GM18870 (cell line): ENCODE measurements at regions not wholly inside any gene's neighbourhood (a gene's known extent, or its start where the extent isn't known, plus 50 kb on each side); places are given as distances from the start of the nearest gene placed in this dataset.

ENCODE experiments used
- ATAC-seq: cut with Tn5 transposase; IDR thresholded peaks from one replicate; pipeline ENCODE4 v1.9.1; 2021; ENCODE audit warnings: moderate library complexity; ENCODE audit not compliant: unreplicated experiment

- ATAC-seq: no peak
These were observed 503.3 kb upstream of the GRIA1 start for GRCh38 chr5:152987131-152987530.

DNA sequence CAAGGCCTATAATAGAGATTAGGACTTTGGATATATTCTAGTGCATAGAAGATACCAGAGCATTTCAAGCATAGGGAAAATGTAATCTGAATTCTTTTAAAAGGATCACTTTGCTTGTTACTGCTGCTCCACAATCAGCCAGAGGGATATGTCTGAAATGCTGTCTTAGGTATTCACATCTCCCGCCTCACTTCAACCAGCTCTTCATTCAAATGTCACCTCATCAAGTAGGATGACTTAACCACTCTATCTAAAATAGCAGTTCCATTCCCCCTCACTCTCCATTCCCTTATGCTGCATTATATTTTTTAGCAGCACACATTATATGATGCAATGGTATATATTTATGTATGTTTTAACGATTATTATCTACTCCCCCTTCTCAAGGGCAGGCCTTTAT lies 500.3 kb upstream of the GRIA1 start:
- ATAC-seq: no peak

DNA sequence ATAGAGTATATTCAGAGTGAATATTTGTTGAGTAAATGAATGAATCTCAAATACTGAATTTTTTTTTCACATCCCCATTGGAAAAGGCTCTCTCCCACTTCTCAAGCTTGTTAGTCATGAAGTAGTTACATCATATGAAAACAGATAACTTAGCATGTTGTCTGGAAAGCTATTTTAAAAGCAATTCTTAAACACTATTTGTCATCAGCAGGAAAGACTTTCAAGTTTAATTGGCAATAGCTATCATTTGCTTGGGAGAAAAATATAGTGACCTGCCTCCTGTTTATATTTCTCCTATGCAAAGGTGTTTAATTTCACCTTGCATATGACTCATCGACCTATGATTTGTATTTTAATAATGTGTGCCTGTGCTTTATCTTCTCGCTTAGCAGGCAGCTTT lies 499.8 kb upstream of the GRIA1 start:
- no peak for ATAC-seq

- ATAC-seq: no peak
These were observed 496.3 kb upstream of the GRIA1 start for GRCh38 chr5:152994033-152994680.

GRCh38 chr5:152995214-152995725 lies 495.2 kb upstream of the GRIA1 start:
- no peak for ATAC-seq

GRCh38 chr5:153005711-153006110 lies 484.8 kb upstream of the GRIA1 start:
- ATAC-seq: no peak

- ATAC-seq: no peak
These were observed 483.8 kb upstream of the GRIA1 start for GRCh38 chr5:153006681-153007080.

DNA sequence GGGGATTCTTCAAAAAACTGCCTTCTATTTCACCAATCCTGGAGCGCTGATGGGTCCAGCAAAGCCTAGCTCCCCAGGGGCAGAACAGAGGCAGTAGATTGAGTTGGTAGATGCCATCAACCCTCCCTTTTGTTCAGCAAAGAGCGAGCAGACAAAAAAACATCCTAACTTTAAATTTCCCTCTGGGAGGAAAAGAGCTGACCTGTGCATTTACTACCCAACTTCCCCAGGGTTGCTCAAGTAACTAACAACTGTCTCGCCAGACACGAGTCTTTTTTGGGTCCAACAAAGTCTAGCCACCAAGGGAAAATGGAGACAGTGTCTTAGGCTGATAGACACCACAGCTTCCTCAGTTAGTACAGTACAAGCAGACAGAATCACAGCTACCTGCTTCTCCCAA lies 476.3 kb upstream of the GRIA1 start:
- no peak for ATAC-seq

GRCh38 chr5:153018121-153018520 lies 472.3 kb upstream of the GRIA1 start:
- ATAC-seq: no peak

- ATAC-seq: no peak
These were observed 459.4 kb upstream of the GRIA1 start for GRCh38 chr5:153030755-153031725.

GRCh38 chr5:153039501-153039900 lies 451.0 kb upstream of the GRIA1 start:
- ATAC-seq: no peak

GRCh38 chr5:153043886-153044285 lies 446.6 kb upstream of the GRIA1 start:
- no peak for ATAC-seq

DNA sequence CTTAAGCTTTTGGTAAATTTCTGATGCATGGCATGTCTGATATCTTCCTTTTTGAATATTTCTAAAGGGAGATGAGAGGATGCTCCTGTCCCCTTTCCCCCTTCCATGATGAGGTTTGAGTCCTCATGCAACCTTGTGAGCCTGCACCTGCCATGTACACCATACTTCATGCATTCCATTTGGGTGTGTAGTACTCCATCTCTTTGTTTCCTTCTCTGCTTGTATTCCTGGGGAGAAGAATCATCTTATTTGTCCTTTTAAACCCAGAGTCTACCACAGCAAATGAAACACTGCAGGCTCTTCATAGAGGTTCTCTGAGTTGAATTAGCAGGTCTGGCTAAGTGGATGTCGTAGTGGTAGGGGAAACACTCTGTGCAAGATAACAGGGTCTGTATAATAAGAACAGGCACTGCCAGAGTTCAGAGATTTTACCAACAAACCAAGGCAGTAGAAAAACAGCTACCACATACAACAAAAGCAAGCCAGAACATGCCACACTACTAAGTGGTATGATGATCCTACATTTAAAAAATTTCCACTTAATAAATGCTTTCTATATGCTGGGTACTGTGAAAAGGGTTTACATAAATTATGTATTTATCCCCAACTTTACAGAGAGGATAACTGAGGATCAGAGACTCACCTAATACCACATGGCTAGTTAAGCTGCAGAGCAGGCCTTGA lies 439.8 kb upstream of the GRIA1 start:
- no peak for ATAC-seq

GRCh38 chr5:153066281-153066680 lies 424.2 kb upstream of the GRIA1 start:
- ATAC-seq: no peak

GRCh38 chr5:153067869-153068268 lies 422.6 kb upstream of the GRIA1 start:
- ATAC-seq: no peak

DNA sequence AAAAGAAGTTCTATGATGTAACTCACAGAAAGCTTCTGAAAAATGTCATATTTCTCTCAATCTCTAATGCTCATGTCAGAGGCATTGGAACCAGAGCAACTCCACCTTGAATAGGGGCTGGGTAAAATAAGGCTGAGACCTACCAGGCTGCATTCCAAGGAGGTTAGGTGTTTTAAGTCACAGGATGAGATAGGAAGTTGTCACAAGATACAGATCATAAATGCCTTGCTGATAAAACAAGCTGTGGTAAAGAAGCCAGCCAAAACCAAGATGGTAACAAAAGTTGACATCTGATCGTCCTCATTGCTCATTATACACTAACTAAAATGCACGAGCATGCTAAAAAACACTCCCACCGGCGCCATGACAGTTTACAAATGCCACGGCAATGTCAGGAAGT lies 411.1 kb upstream of the GRIA1 start:
- no peak for ATAC-seq

DNA sequence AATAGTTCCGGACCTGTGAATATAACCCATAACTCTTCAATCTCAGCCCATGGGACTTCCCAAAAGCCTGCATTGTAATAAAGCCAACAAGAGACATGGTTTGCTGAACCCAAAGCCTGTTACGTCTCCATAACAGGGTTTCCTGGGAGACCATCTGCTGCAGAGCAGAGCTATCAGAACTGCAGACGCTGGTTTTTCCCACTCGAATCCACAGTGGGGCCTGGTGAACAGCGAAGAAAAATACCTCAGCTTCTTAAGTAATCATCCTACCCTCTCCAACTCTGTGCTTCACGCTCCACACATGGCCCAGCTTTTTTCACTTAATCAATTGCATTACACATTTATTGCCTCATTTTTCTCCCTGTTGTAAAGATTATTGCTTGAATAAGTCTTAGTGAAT lies 409.5 kb upstream of the GRIA1 start:
- ATAC-seq: no peak

- no peak for ATAC-seq
These were observed 409.1 kb upstream of the GRIA1 start for GRCh38 chr5:153081385-153081784.

DNA sequence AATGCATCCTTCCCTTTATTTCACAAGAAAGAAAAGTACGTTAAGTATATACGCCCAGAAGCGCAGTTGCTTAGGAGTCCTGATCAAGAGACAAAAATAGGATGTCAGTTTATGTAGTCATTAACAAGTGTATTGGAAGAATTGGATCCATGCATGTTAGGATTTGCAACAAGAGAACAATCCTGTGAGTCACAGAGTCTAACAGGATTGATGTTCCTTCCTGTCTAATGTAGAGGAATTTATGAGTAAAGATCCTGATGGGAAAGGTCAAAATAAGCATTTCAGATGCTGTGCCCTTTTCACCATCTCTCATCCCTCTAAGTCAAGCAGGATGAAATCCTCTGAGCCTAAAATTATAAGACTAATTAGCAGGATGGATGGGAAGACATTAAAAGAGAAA lies 406.0 kb upstream of the GRIA1 start:
- no peak for ATAC-seq

DNA sequence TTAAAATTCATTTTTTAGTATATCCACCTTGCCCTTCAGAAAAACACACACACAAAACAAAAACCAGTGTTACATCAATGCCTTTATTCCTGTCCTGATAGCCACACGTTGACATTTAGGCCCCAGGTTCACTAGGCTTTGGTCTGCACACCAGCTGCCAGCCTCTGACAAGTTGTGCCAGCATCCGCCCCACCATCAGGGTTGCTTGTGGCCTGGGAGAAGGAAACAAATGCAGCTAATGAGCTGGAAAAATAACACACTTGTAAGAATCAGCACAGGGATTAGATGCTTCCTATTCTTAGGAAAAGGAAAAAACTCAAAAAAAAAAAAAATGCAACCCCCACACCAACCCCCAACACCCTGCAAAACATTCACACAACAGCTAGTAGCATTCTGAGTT lies 404.0 kb upstream of the GRIA1 start:
- ATAC-seq: no peak

- no peak for ATAC-seq
These were observed 401.9 kb upstream of the GRIA1 start for GRCh38 chr5:153088538-153088937.

DNA sequence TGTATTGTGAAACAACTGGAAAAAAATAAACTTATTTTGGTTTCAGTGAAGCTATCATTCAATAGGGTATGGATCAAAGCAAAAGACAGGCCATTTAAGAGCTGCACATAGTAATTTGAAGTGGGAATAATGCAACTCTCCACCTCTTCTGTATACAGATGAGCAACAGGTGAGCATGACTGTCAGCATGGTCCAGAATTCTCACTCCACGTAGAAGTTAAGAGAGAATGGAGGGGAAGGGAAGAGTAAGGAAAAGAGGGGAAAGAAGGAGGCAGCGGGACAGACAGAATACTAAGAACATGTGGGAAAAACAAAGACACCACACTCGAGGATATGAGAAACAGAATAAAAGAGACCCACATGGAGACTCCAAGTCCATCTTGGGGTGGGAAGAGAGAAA lies 396.1 kb upstream of the GRIA1 start:
- ATAC-seq: no peak
